ENCODE measurements at regions not wholly inside any gene's neighbourhood (a gene's known extent, or its start where the extent isn't known, plus 50 kb on each side); places are given as distances from the start of the nearest gene placed in this dataset.

DNA sequence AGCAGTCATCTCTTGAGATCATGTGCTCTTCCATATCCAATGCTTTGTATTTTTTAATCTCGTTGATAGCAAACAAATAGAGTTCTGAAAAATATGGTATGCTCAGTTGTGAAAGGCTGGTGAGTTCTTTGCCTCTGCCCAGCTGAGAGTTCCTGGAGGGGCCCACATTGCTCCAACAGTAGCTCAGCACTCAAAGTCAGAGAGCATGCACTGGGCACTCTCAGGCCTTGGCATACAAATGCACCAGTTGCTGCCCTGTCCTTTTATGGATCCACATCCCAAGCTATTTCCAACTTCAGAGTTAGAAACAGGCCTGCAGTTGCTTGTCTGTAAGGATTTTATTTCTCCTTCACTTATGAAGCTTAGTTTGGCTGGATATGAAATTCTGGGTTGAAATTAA is 181.7 kb upstream of the CHRNA7 start:
- Histone ChIP-seq H3K36me3 (no peaks in the 10 kb centered on the region), H3K27me3 (no peaks in the 10 kb centered on the region), H3K9me3 (no peaks in the 10 kb centered on the region), H3K4me3 (no peak overlapping the region)
- no peak for DNase-seq

DNA sequence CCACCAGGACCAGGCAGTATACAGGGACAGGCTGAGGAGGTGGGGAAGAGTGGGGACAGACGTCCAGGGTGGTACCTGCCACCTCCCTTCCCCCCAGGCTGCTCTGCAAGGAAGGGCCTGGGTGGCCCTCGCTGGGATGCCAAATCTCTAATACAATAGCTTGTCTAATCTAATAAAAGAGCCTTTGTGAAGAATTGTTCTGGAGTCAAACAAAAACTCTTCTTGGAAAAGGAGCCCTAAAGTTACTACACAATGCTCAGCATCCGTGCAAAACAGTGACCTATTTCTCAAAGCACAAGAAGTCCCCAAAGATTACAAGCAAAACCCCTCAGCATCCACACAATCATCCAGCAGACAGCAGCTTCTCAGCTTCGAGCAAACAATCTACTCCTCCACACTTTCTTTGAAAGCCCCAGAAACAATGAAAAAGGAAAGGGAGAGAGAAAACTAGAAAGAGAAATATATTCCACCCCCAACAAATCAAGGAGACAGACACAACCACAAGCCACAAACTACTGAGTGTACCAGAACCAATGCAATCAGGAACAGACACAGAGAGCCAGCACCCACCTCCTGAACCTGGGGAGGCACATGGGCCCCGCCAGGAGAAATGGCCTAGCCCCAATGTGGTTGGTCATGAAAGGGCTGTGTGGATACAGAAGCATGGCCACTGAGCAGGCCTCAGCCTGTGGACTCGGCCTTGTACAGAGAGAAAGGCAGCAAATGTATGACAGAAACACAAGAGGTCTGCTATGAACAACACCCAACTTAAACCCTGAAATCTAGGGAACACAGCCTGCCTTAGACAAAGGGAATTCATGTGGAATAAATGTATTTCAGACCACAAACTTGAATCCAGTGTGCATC is 177.1 kb upstream of the CHRNA7 start:
- Histone ChIP-seq H3K36me3 (no peaks in the 10 kb centered on the region), H3K27me3 (no peaks in the 10 kb centered on the region), H3K9me3 (no peaks in the 10 kb centered on the region), H3K4me3 (no peak overlapping the region)
- DNase-seq, result no peak

- H3K27me3 ChIP-seq, result no peaks in the 10 kb centered on the region
- no peaks in the 10 kb centered on the region for H3K36me3 ChIP-seq
- H3K4me3 ChIP-seq, result no peak overlapping the region
- no peak for DNase-seq
- H3K9me3 ChIP-seq, result no peaks in the 10 kb centered on the region
Measured at GRCh38 chr15:31856581-31856980, 173.7 kb upstream of the CHRNA7 start.

- H3K9me3 ChIP-seq, result no peaks in the 10 kb centered on the region
- no peak for DNase-seq
- no peak overlapping the region for H3K4me3 ChIP-seq
- no peaks in the 10 kb centered on the region for H3K27me3 ChIP-seq
- H3K36me3 ChIP-seq, result no peaks in the 10 kb centered on the region
Measured at GRCh38 chr15:31857194-31857593, 173.1 kb upstream of the CHRNA7 start.

DNA sequence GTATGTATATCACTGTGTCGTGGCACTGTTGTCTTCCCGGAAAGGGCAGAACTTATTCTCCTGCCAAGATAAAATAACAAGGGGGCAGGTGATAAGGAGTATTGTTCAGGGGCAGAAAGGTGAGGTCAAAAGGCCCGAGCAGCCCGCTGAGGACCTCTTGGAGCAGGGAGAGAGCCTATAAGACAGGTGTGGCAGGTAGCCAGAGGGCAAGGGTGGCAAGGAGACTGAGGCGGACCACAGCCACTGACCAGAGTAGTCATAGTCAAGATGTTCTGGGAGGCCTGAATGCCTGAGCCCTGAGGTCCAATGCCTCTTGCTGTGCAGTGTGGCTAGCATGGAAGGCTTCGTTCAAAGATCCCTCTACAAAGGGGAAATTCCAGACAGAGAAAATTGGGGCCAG is 172.3 kb upstream of the CHRNA7 start:
- no peaks in the 10 kb centered on the region for H3K36me3 ChIP-seq
- H3K4me3 ChIP-seq, result no peak overlapping the region
- H3K27me3 ChIP-seq, result no peaks in the 10 kb centered on the region
- H3K9me3 ChIP-seq, result no peaks in the 10 kb centered on the region
- DNase-seq, result no peak

- Histone ChIP-seq H3K36me3 (no peaks in the 10 kb centered on the region), H3K27me3 (no peaks in the 10 kb centered on the region), H3K9me3 (no peaks in the 10 kb centered on the region), H3K4me3 (no peak overlapping the region)
- no peak for DNase-seq
Measured at GRCh38 chr15:31866248-31866647, 164.1 kb upstream of the CHRNA7 start.

GRCh38 chr15:31867536-31868442 is 162.5 kb upstream of the CHRNA7 start:
- Histone ChIP-seq H3K4me3 (no peak overlapping the region), H3K36me3 (no peaks in the 10 kb centered on the region), H3K27me3 (no peaks in the 10 kb centered on the region), H3K9me3 (no peaks in the 10 kb centered on the region)
- peak; percentile 41 for DNase-seq

DNA sequence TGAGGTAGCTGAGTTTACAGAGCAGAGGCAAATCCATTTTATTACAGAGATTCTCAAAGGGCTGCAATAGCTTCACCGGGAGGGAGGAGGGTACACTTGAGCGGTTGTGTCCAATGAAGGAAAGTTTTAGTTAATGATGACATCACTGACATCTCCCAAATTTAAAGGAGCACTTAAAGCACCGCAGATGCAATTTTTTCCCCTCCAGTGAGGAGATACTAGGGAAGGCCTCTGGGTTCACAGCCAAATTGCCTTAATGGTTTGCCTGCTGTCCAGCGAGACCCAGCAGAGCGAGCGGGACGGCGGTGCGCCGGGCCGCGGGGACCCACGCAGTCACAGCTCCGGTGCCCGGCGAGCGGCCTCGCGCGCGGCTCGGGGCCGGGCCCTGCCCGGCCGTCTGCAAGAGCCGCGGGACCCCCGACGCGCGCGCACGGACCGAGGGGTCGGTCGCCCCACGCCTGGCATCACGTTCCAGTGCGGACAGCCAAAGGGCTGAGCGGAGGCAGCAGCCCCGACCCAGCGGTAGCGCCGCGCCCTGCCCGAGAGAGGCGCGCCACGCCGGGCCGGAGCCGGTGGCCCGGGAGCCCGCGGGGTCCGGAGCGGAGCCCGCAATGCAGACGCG is 160.5 kb upstream of the CHRNA7 start:
- no peak for DNase-seq
- H3K9me3 ChIP-seq, result no peaks in the 10 kb centered on the region
- no peaks in the 10 kb centered on the region for H3K36me3 ChIP-seq
- H3K27me3 ChIP-seq, result no peaks in the 10 kb centered on the region; the same call in 1 of the 2 replicates
- H3K4me3 ChIP-seq, result no peak overlapping the region

DNA sequence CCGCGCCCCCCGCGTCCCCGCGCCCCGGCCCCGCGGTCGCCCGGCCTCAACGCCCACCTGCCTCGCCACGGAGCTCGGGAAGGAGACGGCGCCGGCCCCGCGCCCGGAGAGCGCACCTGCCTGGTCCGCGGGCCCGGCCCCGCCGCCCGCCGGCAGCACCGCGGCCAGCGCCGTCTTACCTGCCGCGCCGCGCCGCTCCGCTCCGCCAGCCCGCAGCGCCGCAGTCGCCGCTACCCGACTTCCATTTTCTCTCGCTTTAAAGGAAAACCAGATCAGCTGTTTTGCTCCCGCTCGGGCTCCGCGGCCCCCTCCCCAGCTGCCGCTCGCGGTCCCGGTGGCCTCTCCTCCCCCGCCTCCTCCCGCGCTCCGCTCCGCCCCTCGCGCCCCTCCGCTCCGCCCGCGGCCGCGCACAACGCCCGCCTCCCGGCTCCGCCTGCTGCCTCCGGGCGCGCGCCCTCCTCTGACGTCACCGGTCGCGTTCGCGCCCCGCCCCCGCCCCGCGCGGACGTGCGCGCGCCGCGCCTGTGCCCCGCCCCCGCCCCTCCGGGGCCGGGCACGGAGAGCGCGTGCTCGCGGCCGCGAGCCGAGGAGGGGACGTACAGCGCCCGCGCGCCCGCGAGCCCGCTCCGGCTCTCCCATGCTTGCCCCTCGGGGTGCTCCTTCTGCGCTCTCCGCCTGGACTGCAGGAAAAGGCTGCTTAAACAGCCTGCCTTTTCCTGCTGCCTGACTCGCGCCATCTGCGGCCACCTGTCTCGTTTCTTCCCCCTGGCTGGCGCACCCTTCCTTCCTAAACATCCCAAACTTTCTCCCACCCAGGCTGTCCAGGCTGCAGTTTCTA is 159.8 kb upstream of the CHRNA7 start, which contains the start of gene OTUD7A:
OTUD7A (minus strand) TSS at position 346 of the 838 bp plus-strand sequence.
- DNase-seq, result peak; percentile 73
- Histone ChIP-seq H3K36me3 (no peaks in the 10 kb centered on the region), H3K9me3 (no peaks in the 10 kb centered on the region), H3K4me3 (peak within 1 kb of the TSS; percentile 58), H3K27me3 (no peaks in the 10 kb centered on the region; the same call in 1 of the 2 replicates)

GRCh38 chr15:31871166-31871886 is 159.0 kb upstream of the CHRNA7 start:
- Histone ChIP-seq H3K36me3 (no peaks in the 10 kb centered on the region), H3K27me3 (no peaks in the 10 kb centered on the region; the same call in 1 of the 2 replicates), H3K9me3 (no peaks in the 10 kb centered on the region), H3K4me3 (peak overlapping the region; percentile 58)
- DNase-seq, result no peak

- Histone ChIP-seq H3K4me3 (no peak overlapping the region), H3K27me3 (no peaks in the 10 kb centered on the region; the same call in 1 of the 2 replicates), H3K36me3 (no peaks in the 10 kb centered on the region), H3K9me3 (no peaks in the 10 kb centered on the region)
- no peak for DNase-seq
Measured at GRCh38 chr15:31871887-31872281, 158.4 kb upstream of the CHRNA7 start.

DNA sequence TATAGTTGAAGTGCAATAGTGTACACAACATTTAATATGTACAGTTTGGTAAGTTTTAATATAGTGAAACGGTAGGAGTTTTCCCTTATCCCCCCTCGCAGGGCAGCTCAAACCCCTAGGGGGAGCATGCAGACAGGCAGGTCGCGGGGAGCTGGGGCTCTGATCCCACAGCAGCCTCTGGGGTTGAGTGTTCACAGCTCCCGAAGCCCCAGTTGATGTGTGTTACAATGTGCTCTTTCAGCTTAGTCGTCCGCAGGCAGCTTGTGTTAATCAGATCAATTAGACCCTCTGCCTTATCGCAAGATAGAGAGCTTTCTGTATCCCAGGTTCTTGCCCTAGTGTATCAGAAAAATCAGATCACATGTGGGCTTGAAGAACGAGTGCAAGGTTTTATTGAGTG is 143.1 kb upstream of the CHRNA7 start:
- no peaks in the 10 kb centered on the region for H3K27me3 ChIP-seq
- no peak overlapping the region for H3K4me3 ChIP-seq
- H3K36me3 ChIP-seq, result no peaks in the 10 kb centered on the region
- DNase-seq, result no peak
- no peaks in the 10 kb centered on the region for H3K9me3 ChIP-seq

DNA sequence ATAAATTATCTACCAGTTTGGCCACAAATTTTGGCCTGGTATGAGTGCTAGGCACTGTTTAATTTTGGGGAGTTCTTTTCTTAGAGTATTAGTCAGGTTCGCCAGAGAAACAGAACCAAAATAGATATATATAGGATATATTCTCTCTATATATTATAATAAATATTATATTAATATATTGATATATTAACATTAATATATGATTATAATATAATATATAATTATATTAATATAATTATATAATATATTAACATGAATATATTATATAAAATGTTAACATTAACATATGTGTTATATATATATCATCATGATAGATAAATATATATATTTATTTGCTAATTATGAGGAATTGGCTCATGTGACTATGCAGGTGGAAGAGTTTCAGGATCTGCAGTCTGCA is 137.8 kb upstream of the CHRNA7 start:
- H3K4me3 ChIP-seq, result no peak overlapping the region
- no peak for DNase-seq
- H3K27me3 ChIP-seq, result no peaks in the 10 kb centered on the region
- H3K9me3 ChIP-seq, result no peaks in the 10 kb centered on the region
- no peaks in the 10 kb centered on the region for H3K36me3 ChIP-seq

- Histone ChIP-seq H3K36me3 (no peaks in the 10 kb centered on the region), H3K4me3 (no peak overlapping the region), H3K9me3 (peaks cover 3% of the 10 kb centered on the region; the same call in 1 of the 2 replicates), H3K27me3 (no peaks in the 10 kb centered on the region)
- DNase-seq, result no peak
Measured at GRCh38 chr15:31893780-31894179, 136.5 kb upstream of the CHRNA7 start.

DNA sequence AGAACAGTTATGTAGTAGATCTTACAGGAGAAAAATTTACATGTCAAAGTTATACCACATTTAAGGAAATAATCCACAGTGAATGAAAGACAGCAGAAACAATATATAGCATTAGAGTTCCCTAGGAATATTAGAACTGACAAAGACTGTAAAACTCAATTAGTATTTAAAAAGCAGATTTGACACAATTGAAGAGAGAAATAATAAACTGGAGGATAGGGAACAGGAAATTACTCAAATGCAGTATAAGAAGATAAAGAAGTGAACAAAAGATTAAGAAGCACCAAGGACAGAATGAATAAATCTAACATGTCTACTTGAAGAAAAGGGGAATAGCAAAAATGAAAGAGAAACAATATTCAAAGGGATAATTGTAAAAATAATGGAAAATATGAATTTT is 132.6 kb upstream of the CHRNA7 start:
- no peak overlapping the region for H3K4me3 ChIP-seq
- H3K36me3 ChIP-seq, result no peaks in the 10 kb centered on the region
- DNase-seq, result no peak
- no peaks in the 10 kb centered on the region for H3K27me3 ChIP-seq
- H3K9me3 ChIP-seq, result peaks cover 3% of the 10 kb centered on the region; the same call in 1 of the 2 replicates

GRCh38 chr15:31901501-31901900 is 128.8 kb upstream of the CHRNA7 start:
- H3K4me3 ChIP-seq, result no peak overlapping the region
- H3K36me3 ChIP-seq, result no peaks in the 10 kb centered on the region
- DNase-seq, result no peak
- peaks cover 3% of the 10 kb centered on the region; the same call in 1 of the 2 replicates for H3K9me3 ChIP-seq
- H3K27me3 ChIP-seq, result no peaks in the 10 kb centered on the region
